HCT116 (cell line): ENCODE measurements at regions not wholly inside any gene's neighbourhood (a gene's known extent, or its start where the extent isn't known, plus 50 kb on each side); places are given as distances from the start of the nearest gene placed in this dataset.

Experiments used
- ATAC-seq: fragments of 200-7000 bp; cut with Tn5 transposase; 2 replicates; pipeline ENCODE4 v1.9.1; 2020; ENCODE audit warnings: mild to moderate bottlenecking, moderate library complexity
- BruUV-seq: library from RNA; stranded (reverse); fragments of 400-500 nt; replicated peaks from 2 replicates; lab custom pipeline; 2021; lab: Mats Ljungman, UMichigan
- CTCF ChIA-PET: fragments of 300-600 bp; sonication (Branson Sonifier 250); formaldehyde crosslinking; loops from one replicate; lab custom pipeline; 2021; ENCODE audit warnings: antibody characterized with exemption; lab: Charles Lee
- POLR2A ChIA-PET: fragments of 300-600, 350-600 bp; sonication (Branson Sonifier 250); formaldehyde crosslinking; loops from one replicate; lab custom pipeline; 2021; ENCODE audit warnings: antibody characterized with exemption; lab: Charles Lee
- RAD21 ChIA-PET, 2 experiments: fragments of 300-600 bp; sonication (Branson Sonifier 250); formaldehyde crosslinking; loops; one replicate each; lab custom pipeline; 2023; ENCODE audit warnings: low total read pairs in 2 of 2; ENCODE audit not compliant: uncharacterized antibody in 2 of 2, unreplicated experiment in 2 of 2, low non-redundant PET in 1 of 2; lab: Charles Lee
- DNase-seq: peaks from one replicate; pipeline ENCODE4 v3.0.0-alpha.2; 2010; ENCODE audit warnings: low read depth, low spot score
- H2AFZ ChIP-seq: fragments of 200-600 bp; shearing (Covaris generic), sonication (generic); 2 replicates; pipeline ENCODE4 v1.6.1; 2017; ENCODE audit warnings: low read depth, mixed run types, mixed read lengths, antibody characterized with exemption, low read length; ENCODE audit not compliant: poor library complexity, severe bottlenecking
- H3K27ac ChIP-seq: 2 replicates; pipeline ENCODE4 v1.5.1; 2012; ENCODE audit warnings: low read depth, low read length
- H3K27me3 ChIP-seq: fragments of 200-600 bp; sonication (generic); 2 replicates; pipeline ENCODE4 v1.6.1; 2016; ENCODE audit warnings: mixed run types, low read length, mixed read lengths; ENCODE audit not compliant: insufficient read depth
- H3K36me3 ChIP-seq, 2 experiments: fragments of 200-500 bp in 1 of 2; fragments of 200-600 bp in 1 of 2; sonication (Bioruptor generic) in 1 of 2; sonication (generic) in 1 of 2; 2 replicates each; pipeline versions ENCODE4 v1.5.1 to v1.6.1; 2014 to 2016; ENCODE audit warnings: low read length in 2 of 2, inconsistent platforms in 1 of 2, mixed read lengths in 1 of 2, mixed run types in 1 of 2; ENCODE audit not compliant: insufficient read depth in 2 of 2, control insufficient read depth in 1 of 2
- H3K4me1 ChIP-seq, 2 experiments: fragments of 200-600 bp in 1 of 2; sonication (generic) in 1 of 2; 2 replicates each; pipeline versions ENCODE4 v1.5.1 to v1.6.1; 2012 to 2017; ENCODE audit warnings: low read length in 2 of 2, inconsistent platforms in 1 of 2, mild to moderate bottlenecking in 1 of 2, mixed read lengths in 1 of 2, mixed run types in 1 of 2, moderate library complexity in 1 of 2; ENCODE audit not compliant: insufficient read depth in 2 of 2, control insufficient read depth in 1 of 2
- H3K4me2 ChIP-seq: fragments of 200-600 bp; sonication (generic); 2 replicates; pipeline ENCODE4 v1.6.1; 2017; ENCODE audit warnings: mixed run types, low read length, mixed read lengths
- H3K4me3 ChIP-seq, 2 experiments: fragments of 200-600 bp in 1 of 2; sonication (generic) in 1 of 2; replicated peaks in 1 of 2; 2 replicates each; pipeline ENCODE4 v1.5.1; 2011 to 2016; ENCODE audit warnings: low read length in 2 of 2, control low read depth in 1 of 2, low read depth in 1 of 2, mild to moderate bottlenecking in 1 of 2, mixed read lengths in 1 of 2, mixed run types in 1 of 2
- H3K79me2 ChIP-seq: fragments of 200-600 bp; sonication (generic); 2 replicates; pipeline ENCODE4 v1.6.1; 2017; ENCODE audit warnings: mild to moderate bottlenecking, mixed run types, low read length, moderate library complexity, mixed read lengths; ENCODE audit not compliant: insufficient read depth
- H3K9ac ChIP-seq: fragments of 200-600 bp; sonication (generic); 2 replicates; pipeline ENCODE4 v1.6.1; 2016; ENCODE audit warnings: low read length, mixed read lengths
- H3K9me2 ChIP-seq: fragments of 200-600 bp; sonication (generic), shearing (Covaris generic); 2 replicates; pipeline ENCODE4 v1.6.1; 2017; ENCODE audit warnings: mixed run types, mild to moderate bottlenecking, moderate library complexity; ENCODE audit not compliant: insufficient read depth
- H3K9me3 ChIP-seq, 2 experiments: fragments of 200-500 bp in 1 of 2; fragments of 200-600 bp in 1 of 2; sonication (Bioruptor generic) in 1 of 2; sonication (generic) in 1 of 2; 2 replicates each; pipeline ENCODE4 v1.6.1; 2014 to 2017; ENCODE audit warnings: low read length in 2 of 2, mixed read lengths in 2 of 2, inconsistent platforms in 1 of 2, low read depth in 1 of 2, mild to moderate bottlenecking in 1 of 2, mixed run types in 1 of 2, moderate library complexity in 1 of 2; ENCODE audit not compliant: control insufficient read depth in 1 of 2, insufficient read depth in 1 of 2
- H4K20me1 ChIP-seq: fragments of 200-600 bp; sonication (generic), shearing (Covaris generic); 2 replicates; pipeline ENCODE4 v1.6.1; 2017; ENCODE audit warnings: mixed run types, mild to moderate bottlenecking, moderate library complexity; ENCODE audit not compliant: insufficient read depth
- CBX3 ChIP-seq: IDR thresholded peaks from 2 replicates; pipeline ENCODE4 v1.6.1; 2012; ENCODE audit warnings: low read depth
- ELF1 ChIP-seq: IDR thresholded peaks from 2 replicates; pipeline ENCODE4 v1.6.1; 2012; ENCODE audit warnings: low read depth, borderline replicate concordance
- EZH2phosphoT487 ChIP-seq: fragments of 200-600 bp; IDR thresholded peaks from 2 replicates; pipeline ENCODE4 v1.6.1; 2018; ENCODE audit warnings: antibody characterized with exemption, borderline replicate concordance
- JUND ChIP-seq: IDR thresholded peaks from 2 replicates; pipeline ENCODE4 v1.6.1; 2012
- MAX ChIP-seq: IDR thresholded peaks from 2 replicates; pipeline ENCODE4 v1.6.1; 2012
- POLR2AphosphoS5 ChIP-seq: IDR thresholded peaks from 2 replicates; pipeline ENCODE4 v1.6.1; 2011; ENCODE audit warnings: mild to moderate bottlenecking, low read depth, low read length, moderate library complexity
- RAD21 ChIP-seq: IDR thresholded peaks from 2 replicates; pipeline ENCODE4 v1.6.1; 2012; ENCODE audit warnings: low read depth, mild to moderate bottlenecking
- SIN3A ChIP-seq: IDR thresholded peaks from 2 replicates; pipeline ENCODE4 v1.6.1; 2012; ENCODE audit warnings: low read depth
- SP1 ChIP-seq: IDR thresholded peaks from 2 replicates; pipeline ENCODE4 v1.6.1; 2012; ENCODE audit warnings: low read depth
- SRF ChIP-seq: IDR thresholded peaks from 2 replicates; pipeline ENCODE4 v1.6.1; 2012; ENCODE audit warnings: low read depth
- ZFX ChIP-seq: fragments of 450-650 bp; IDR thresholded peaks from 2 replicates; pipeline ENCODE4 v1.6.1; 2017
- ZNF274 ChIP-seq: fragments of 200-500 bp; sonication (Bioruptor generic); IDR thresholded peaks from 2 replicates; pipeline ENCODE4 v1.6.1; 2014; ENCODE audit warnings: mild to moderate bottlenecking, low read depth, low read length, inconsistent platforms
- intact Hi-C: fragments of 100-400 bp; cut with micrococcal nuclease; formaldehyde crosslinking; loops from 2 replicates; pipeline ENCODE4 v1.10.0; 2022

DNA sequence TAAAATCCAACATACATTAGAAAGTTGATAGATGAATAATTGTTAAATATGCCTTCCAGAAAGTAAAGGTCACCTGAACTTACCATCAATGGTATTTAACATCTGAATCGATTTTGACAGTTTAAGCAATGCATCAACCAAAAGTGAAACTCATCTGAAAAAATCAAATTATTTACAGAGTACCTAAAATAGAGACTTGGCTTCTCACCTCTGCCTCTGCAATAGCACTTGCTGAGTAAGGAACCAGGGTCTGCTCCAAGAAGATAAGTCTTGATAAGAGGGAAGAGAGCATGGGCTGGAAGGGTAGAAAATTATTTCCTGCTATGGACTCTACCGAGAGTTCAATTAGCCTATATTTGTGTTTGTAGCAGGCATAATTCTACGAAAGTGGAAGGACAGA is 868.3 kb downstream of the STIM2 start:
- intact Hi-C loops, result no loop called here
- Histone ChIP-seq H4K20me1 (no peaks in the 10 kb centered on the region), H3K79me2 (no peaks in the 10 kb centered on the region), H3K9me2 (no peaks in the 10 kb centered on the region), H3K4me3 (no peak overlapping the region), H3K4me2 (no peak overlapping the region), H3K9me3 (no peaks in the 10 kb centered on the region), H3K27ac (no peak overlapping the region), H3K27me3 (no peaks in the 10 kb centered on the region), H3K4me1 (no peaks in the 10 kb centered on the region), H3K36me3 (no peaks in the 10 kb centered on the region), H3K9ac (no peak overlapping the region), H2AFZ (no peak overlapping the region)
- ChIA-PET RAD21 (no interaction called here), POLR2A (no interaction called here), CTCF (no interaction called here)
- ATAC-seq (no peak), DNase-seq (no peak)
- BruUV-seq, result no TSS peak
- no peak for TF ChIP-seq ZFX
- TF ChIP-seq JUND, result no peak
- TF ChIP-seq CBX3, result no peak
- no peak for TF ChIP-seq POLR2AphosphoS5
- no peak for TF ChIP-seq ELF1
- no peak for TF ChIP-seq SRF

DNA sequence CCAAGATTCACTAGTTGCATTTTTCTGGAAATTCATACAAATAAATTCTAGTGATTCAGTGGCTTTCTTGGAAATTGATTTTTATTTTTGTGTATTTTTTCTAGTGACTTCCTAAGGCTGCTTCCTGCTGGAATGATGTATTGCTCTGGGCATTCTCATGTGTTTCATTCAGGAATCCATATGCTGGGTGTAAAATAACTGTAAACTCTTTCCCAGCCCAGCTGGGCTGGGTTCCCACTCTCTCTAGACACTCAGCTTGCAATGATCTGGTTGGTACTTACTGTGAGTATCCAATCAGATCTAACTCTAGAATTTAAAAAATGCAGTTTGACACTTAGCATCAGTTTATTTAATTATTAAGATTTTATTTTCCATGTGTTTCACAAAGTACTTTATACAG is 882.2 kb downstream of the STIM2 start:
- Histone ChIP-seq H3K4me1 (no peaks in the 10 kb centered on the region), H3K9ac (no peak overlapping the region), H3K79me2 (no peaks in the 10 kb centered on the region), H3K4me2 (no peak overlapping the region), H2AFZ (no peak overlapping the region), H3K9me2 (no peaks in the 10 kb centered on the region), H3K36me3 (no peaks in the 10 kb centered on the region), H4K20me1 (no peaks in the 10 kb centered on the region), H3K9me3 (no peaks in the 10 kb centered on the region), H3K27ac (no peak overlapping the region), H3K4me3 (no peak overlapping the region), H3K27me3 (no peaks in the 10 kb centered on the region)
- DNase-seq (no peak), ATAC-seq (no peak)
- BruUV-seq, result no TSS peak
- ChIA-PET POLR2A (no interaction called here), RAD21 (no interaction called here), CTCF (no interaction called here)
- intact Hi-C loops, result no loop called here
- TF ChIP-seq SP1, result no peak
- no peak for TF ChIP-seq ELF1
- no peak for TF ChIP-seq ZNF274
- TF ChIP-seq MAX, result no peak
- TF ChIP-seq EZH2phosphoT487, result no peak
- no peak for TF ChIP-seq RAD21
- TF ChIP-seq SIN3A, result no peak
- TF ChIP-seq ZFX, result no peak
